ENCODE measurements at regions not wholly inside any gene's neighbourhood (a gene's known extent, or its start where the extent isn't known, plus 50 kb on each side); places are given as distances from the start of the nearest gene placed in this dataset.

DNA sequence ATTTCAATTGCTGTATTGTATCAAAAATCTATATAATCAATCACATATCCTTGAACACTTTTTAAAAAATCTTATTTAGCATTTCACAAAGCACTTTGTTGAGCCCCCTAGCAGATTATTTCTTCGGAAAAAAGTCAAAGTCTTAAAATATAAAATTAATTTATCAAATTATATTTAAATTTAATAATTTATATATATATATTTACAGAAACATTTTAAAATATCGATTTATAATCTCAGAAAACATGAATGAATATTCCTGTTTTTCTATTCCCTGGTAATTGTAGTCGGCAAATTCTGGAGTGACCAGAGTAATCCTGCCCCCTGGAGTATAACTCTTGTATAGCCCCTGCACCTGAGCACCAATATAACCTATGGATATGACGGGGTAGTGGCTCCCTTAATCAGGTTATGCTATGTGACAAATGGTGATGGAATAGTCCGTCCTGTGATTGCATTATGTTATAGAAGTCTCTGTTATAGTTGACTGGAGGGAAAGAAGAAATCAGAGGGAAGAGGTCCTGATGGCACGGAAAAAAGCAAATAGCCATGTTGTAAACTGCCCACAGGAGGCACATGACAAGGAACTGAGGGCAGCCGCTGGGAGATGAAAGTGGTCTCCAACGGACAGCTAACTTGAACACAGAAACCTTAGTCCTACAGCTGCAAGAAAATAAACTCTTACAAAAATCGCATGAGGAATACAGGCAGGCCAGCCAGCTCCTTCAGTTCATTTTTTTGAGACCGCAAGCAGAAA, 1092.3 kb downstream of the ARAP2 start:
- no peak for TF ChIP-seq POLR2A (IDR thresholded peaks at IDR 0.05)
- TF ChIP-seq, protein P1, sequence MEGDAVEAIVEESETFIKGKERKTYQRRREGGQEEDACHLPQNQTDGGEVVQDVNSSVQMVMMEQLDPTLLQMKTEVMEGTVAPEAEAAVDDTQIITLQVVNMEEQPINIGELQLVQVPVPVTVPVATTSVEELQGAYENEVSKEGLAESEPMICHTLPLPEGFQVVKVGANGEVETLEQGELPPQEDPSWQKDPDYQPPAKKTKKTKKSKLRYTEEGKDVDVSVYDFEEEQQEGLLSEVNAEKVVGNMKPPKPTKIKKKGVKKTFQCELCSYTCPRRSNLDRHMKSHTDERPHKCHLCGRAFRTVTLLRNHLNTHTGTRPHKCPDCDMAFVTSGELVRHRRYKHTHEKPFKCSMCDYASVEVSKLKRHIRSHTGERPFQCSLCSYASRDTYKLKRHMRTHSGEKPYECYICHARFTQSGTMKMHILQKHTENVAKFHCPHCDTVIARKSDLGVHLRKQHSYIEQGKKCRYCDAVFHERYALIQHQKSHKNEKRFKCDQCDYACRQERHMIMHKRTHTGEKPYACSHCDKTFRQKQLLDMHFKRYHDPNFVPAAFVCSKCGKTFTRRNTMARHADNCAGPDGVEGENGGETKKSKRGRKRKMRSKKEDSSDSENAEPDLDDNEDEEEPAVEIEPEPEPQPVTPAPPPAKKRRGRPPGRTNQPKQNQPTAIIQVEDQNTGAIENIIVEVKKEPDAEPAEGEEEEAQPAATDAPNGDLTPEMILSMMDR (IDR thresholded peaks at IDR 0.05): peak; percentile 29 to 68 (median 54)

Measured in right lobe of liver (tissue), 4 donors.